ENCODE measurements at regions not wholly inside any gene's neighbourhood (a gene's known extent, or its start where the extent isn't known, plus 50 kb on each side); places are given as distances from the start of the nearest gene placed in this dataset.
A peak's percentile ranks its signal among the peaks of the same experiment; 100 is the strongest.

GRCh38 chr15:66834881-66835878, 133.1 kb downstream of the SMAD6 start:
- H3K9me3 Mint-ChIP-seq: no peaks in the 10 kb centered on the region
- H3K36me3 Mint-ChIP-seq (ENCODE audit: low read depth): no peaks in the 10 kb centered on the region
- DNase-seq: peak in 2 of 14 experiments; percentile 35 to 53
- no peaks in the 10 kb centered on the region for H3K4me1 Mint-ChIP-seq (ENCODE audit: low read depth)
- Histone ChIP-seq H3K4me3 (ENCODE audit: low read length) (no peak overlapping the region), H3K9me3 (ENCODE audit: control insufficient read depth in 1 of 2, insufficient read depth in 1 of 2, low read length in 2 of 2) (no peaks in the 10 kb centered on the region), H3K36me3 (ENCODE audit: insufficient read depth, low read length) (no peaks in the 10 kb centered on the region), H3K4me1 (ENCODE audit: insufficient read depth, low read length) (no peaks in the 10 kb centered on the region), H3K27me3 (ENCODE audit: control insufficient read depth in 1 of 2, insufficient read depth in 2 of 2, low read length in 2 of 2) (no peaks in the 10 kb centered on the region), H3K27ac (ENCODE audit: low read depth in 1 of 2, low read length in 2 of 2) (no peak overlapping the region)
- CTCF ChIA-PET: interaction anchor here (1.5 kb wide), 1 partner anchor 16 kb away, joined by 3 read pairs; no protein-coding TSS in a partner anchor
- no peak overlapping the region for H3K4me3 Mint-ChIP-seq
- TF ChIP-seq, protein P1, sequence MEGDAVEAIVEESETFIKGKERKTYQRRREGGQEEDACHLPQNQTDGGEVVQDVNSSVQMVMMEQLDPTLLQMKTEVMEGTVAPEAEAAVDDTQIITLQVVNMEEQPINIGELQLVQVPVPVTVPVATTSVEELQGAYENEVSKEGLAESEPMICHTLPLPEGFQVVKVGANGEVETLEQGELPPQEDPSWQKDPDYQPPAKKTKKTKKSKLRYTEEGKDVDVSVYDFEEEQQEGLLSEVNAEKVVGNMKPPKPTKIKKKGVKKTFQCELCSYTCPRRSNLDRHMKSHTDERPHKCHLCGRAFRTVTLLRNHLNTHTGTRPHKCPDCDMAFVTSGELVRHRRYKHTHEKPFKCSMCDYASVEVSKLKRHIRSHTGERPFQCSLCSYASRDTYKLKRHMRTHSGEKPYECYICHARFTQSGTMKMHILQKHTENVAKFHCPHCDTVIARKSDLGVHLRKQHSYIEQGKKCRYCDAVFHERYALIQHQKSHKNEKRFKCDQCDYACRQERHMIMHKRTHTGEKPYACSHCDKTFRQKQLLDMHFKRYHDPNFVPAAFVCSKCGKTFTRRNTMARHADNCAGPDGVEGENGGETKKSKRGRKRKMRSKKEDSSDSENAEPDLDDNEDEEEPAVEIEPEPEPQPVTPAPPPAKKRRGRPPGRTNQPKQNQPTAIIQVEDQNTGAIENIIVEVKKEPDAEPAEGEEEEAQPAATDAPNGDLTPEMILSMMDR (IDR thresholded peaks at IDR 0.05): no peak
- H3K27me3 Mint-ChIP-seq: peaks cover 6% of the 10 kb centered on the region
- POLR2A ChIA-PET: no interaction called here
- no peak for ATAC-seq (ENCODE audit: poor library complexity)
- intact Hi-C loops (cut with DNase I, micrococcal nuclease): no loop called here
- H3K27ac Mint-ChIP-seq: no peak overlapping the region

DNA sequence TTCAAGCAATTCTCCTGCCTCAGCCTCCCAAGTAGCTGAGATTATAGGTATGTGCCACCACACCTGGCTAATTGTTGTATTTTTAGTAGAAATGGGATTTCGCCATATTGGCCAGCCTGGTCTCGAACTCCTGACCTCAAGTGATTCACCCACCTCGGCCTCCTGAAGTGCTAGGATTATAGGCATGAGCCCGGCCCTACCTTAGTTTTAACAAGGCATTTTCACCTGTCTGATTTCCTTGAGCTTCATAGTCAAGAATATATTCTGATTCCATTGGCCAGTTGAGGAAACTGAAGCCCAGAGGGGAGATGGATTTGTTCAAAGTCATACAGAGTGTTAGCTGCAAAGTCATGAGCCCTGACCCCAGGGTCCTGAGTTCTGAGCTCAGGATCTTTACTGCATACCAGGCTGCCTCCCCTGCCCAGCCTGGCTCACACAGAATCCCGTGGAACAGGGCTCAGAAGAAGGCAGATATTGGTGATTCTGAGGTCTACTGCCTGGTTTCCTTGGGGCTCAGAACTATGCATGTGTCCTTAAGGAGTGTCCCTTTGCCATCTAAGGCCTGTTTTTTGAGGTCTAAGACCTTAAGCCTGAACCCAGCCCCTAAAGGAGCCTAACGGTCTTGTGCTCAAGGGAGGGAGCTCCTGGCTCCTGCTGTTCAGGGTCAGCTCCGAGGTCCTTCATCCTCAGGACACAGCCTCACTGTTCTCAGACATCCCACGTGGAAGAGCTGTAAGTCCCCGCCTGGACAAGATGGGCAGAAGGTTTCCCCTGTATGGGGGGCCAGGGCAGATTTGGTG, 134.4 kb downstream of the SMAD6 start:
- POLR2A ChIA-PET: no interaction called here
- no peak overlapping the region for H3K27ac ChIP-seq (ENCODE audit: low read depth in 1 of 2, low read length in 2 of 2)

DNA sequence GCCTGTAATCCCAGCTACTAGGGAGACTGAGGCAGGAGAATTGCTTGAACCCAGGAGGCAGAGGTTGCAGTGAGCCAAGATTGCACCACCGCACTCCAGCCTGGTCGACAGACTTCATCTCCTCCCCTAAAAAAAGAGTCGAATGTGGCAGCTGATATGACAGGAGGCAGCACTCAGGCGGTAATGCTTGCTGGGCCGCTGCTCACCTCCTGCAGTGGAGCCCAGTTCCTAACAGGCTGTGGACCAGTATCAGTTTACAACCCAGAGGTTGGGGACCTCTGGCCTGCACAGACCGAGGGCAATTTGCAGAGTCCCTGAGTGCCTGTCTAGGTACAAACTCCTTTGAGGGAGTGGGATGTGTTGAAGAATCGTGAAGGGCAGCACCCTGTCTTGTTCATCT, 136.2 kb downstream of the SMAD6 start:
- no peak for ATAC-seq (ENCODE audit: poor library complexity)
- Histone ChIP-seq H3K27ac (ENCODE audit: low read depth in 1 of 2, low read length in 2 of 2) (no peak overlapping the region), H3K36me3 (ENCODE audit: insufficient read depth, low read length) (no peaks in the 10 kb centered on the region), H3K4me3 (ENCODE audit: low read length) (no peak overlapping the region), H3K9me3 (ENCODE audit: control insufficient read depth in 1 of 2, insufficient read depth in 1 of 2, low read length in 2 of 2) (no peaks in the 10 kb centered on the region), H3K27me3 (ENCODE audit: control insufficient read depth in 1 of 2, insufficient read depth in 2 of 2, low read length in 2 of 2) (peaks cover 10% of the 10 kb centered on the region in 2 experiments), H3K4me1 (ENCODE audit: insufficient read depth, low read length) (peaks cover 13% of the 10 kb centered on the region)
- no peaks in the 10 kb centered on the region for H3K36me3 Mint-ChIP-seq (ENCODE audit: low read depth)
- DNase-seq: no peak
- ChIA-PET CTCF (interaction anchor here (1.0 kb wide), 1 partner anchor 13 kb away, joined by 3 read pairs; no protein-coding TSS in a partner anchor), POLR2A (no interaction called here)
- H3K27ac Mint-ChIP-seq: no peak overlapping the region
- peaks cover 8% of the 10 kb centered on the region for H3K4me1 Mint-ChIP-seq (ENCODE audit: low read depth)
- H3K9me3 Mint-ChIP-seq: no peaks in the 10 kb centered on the region
- intact Hi-C loops (cut with DNase I, micrococcal nuclease): no loop called here
- H3K27me3 Mint-ChIP-seq: peaks cover 20% of the 10 kb centered on the region
- TF ChIP-seq, protein P1 (IDR thresholded peaks at IDR 0.05): no peak
- no peak overlapping the region for H3K4me3 Mint-ChIP-seq

More for the DNA sequence above, 134.4 kb downstream of the SMAD6 start:
- Mint-ChIP-seq H3K4me1 (ENCODE audit: low read depth) (no peaks in the 10 kb centered on the region), H3K4me3 (no peak overlapping the region), H3K9me3 (no peaks in the 10 kb centered on the region), H3K27ac (no peak overlapping the region), H3K36me3 (ENCODE audit: low read depth) (no peaks in the 10 kb centered on the region), H3K27me3 (peaks cover 8% of the 10 kb centered on the region)
- no peaks in the 10 kb centered on the region for H3K9me3 ChIP-seq (ENCODE audit: control insufficient read depth in 1 of 2, insufficient read depth in 1 of 2, low read length in 2 of 2)
- TF ChIP-seq, protein P1 (IDR thresholded peaks at IDR 0.05): no peak
- H3K4me3 ChIP-seq (ENCODE audit: low read length): no peak overlapping the region
- CTCF ChIA-PET: no interaction called here
- peaks cover 0 to 3% of the 10 kb centered on the region in 2 experiments for H3K27me3 ChIP-seq (ENCODE audit: control insufficient read depth in 1 of 2, insufficient read depth in 2 of 2, low read length in 2 of 2)
- H3K36me3 ChIP-seq (ENCODE audit: insufficient read depth, low read length): no peaks in the 10 kb centered on the region
- intact Hi-C loops (cut with DNase I, micrococcal nuclease): no loop called here
- ATAC-seq (ENCODE audit: poor library complexity) (no peak), DNase-seq (no peak)
- H3K4me1 ChIP-seq (ENCODE audit: insufficient read depth, low read length): no peaks in the 10 kb centered on the region
